Mucosa of rectum (tissue), 2 donors: ENCODE measurements at regions not wholly inside any gene's neighbourhood (a gene's known extent, or its start where the extent isn't known, plus 50 kb on each side); places are given as distances from the start of the nearest gene placed in this dataset.
"Not testable (repeated sequence)": the region's sequence is repeated elsewhere in the genome, so short reads cannot be mapped to it uniquely, and the experiment has no call there.

ENCODE experiments used
- H3K27ac ChIP-seq, 2 donors: one replicate each; pipeline ENCODE4 v1.7.0; 2013; ENCODE audit warnings: inconsistent platforms in 2 of 2, low read depth in 2 of 2, low read length in 2 of 2
- H3K27me3 ChIP-seq, 2 donors: one replicate each; pipeline ENCODE4 v1.7.0; 2013; ENCODE audit warnings: low read length in 2 of 2; ENCODE audit not compliant: control insufficient read depth in 2 of 2, insufficient read depth in 2 of 2
- H3K36me3 ChIP-seq, 2 donors: one replicate each; pipeline ENCODE4 v1.7.0; 2013; ENCODE audit warnings: low read length in 2 of 2; ENCODE audit not compliant: control insufficient read depth in 2 of 2, insufficient read depth in 2 of 2
- H3K4me1 ChIP-seq, 2 donors: one replicate each; pipeline ENCODE4 v1.7.0; 2013; ENCODE audit warnings: low read length in 2 of 2, mild to moderate bottlenecking in 1 of 2; ENCODE audit not compliant: control insufficient read depth in 2 of 2, insufficient read depth in 2 of 2
- H3K4me3 ChIP-seq, 2 donors: one replicate each; pipeline ENCODE4 v1.7.0; 2013; ENCODE audit warnings: low read length in 2 of 2
- H3K9ac ChIP-seq, 2 donors: one replicate each; pipeline ENCODE4 v1.7.0; 2013; ENCODE audit warnings: low read length in 2 of 2, low read depth in 1 of 2, mild to moderate bottlenecking in 1 of 2
- H3K9me3 ChIP-seq, 2 donors: one replicate each; pipeline ENCODE4 v1.7.0; 2013; ENCODE audit warnings: low read length in 2 of 2; ENCODE audit not compliant: control insufficient read depth in 2 of 2
- donor health status: healthy.
- donor health status: Normal muscosa, but diverticular disease.

- H3K4me3 ChIP-seq, result no peak overlapping the region
- H3K4me1 ChIP-seq, result peaks cover 9 to 11% of the 10 kb centered on the region in 2 donors
- H3K27ac ChIP-seq, result no peak overlapping the region
- H3K27me3 ChIP-seq, result no peaks in the 10 kb centered on the region
- no peak overlapping the region for H3K9ac ChIP-seq
- H3K36me3 ChIP-seq, result no peaks in the 10 kb centered on the region
- no peaks in the 10 kb centered on the region for H3K9me3 ChIP-seq
These were observed 76.5 kb downstream of the C9orf152 start for GRCh38 chr9:110131499-110131898.

GRCh38 chr9:110132531-110132930 is 75.4 kb downstream of the C9orf152 start:
- not testable (repeated sequence) for H3K27me3 ChIP-seq, H3K9me3 ChIP-seq, H3K9ac ChIP-seq, H3K4me3 ChIP-seq, H3K36me3 ChIP-seq, H3K27ac ChIP-seq
- peaks cover 2 to 10% of the 10 kb centered on the region in 2 donors for H3K4me1 ChIP-seq

- no peak overlapping the region for H3K27ac ChIP-seq
These were observed 74.9 kb downstream of the C9orf152 start for GRCh38 chr9:110133059-110133458.

GRCh38 chr9:110133608-110134210 is 74.2 kb downstream of the C9orf152 start:
- peaks cover 0 to 11% of the 10 kb centered on the region in 2 donors for H3K36me3 ChIP-seq
- H3K4me1 ChIP-seq, result peaks cover 2% of the 10 kb centered on the region in 2 donors
- no peak overlapping the region for H3K27ac ChIP-seq
- H3K4me3 ChIP-seq, result no peak overlapping the region
- H3K27me3 ChIP-seq, result no peaks in the 10 kb centered on the region
- H3K9ac ChIP-seq, result no peak overlapping the region
- no peaks in the 10 kb centered on the region for H3K9me3 ChIP-seq

More at GRCh38 chr9:110133059-110133458, 74.9 kb downstream of the C9orf152 start:
- Histone ChIP-seq H3K9ac (no peak overlapping the region), H3K4me3 (no peak overlapping the region), H3K9me3 (no peaks in the 10 kb centered on the region), H3K4me1 (peaks cover 2 to 9% of the 10 kb centered on the region in 2 donors), H3K27me3 (no peaks in the 10 kb centered on the region), H3K36me3 (peaks cover 0 to 11% of the 10 kb centered on the region in 2 donors)

- Histone ChIP-seq H3K4me1 (no peaks in the 10 kb centered on the region), H3K27ac (no peak overlapping the region), H3K36me3 (peaks cover 0 to 11% of the 10 kb centered on the region in 2 donors), H3K27me3 (no peaks in the 10 kb centered on the region), H3K9ac (no peak overlapping the region), H3K9me3 (no peaks in the 10 kb centered on the region), H3K4me3 (no peak overlapping the region)
These were observed 72.1 kb downstream of the C9orf152 start for GRCh38 chr9:110135846-110136245.

- Histone ChIP-seq H3K27ac (no peak overlapping the region), H3K4me3 (no peak overlapping the region), H3K4me1 (no peaks in the 10 kb centered on the region), H3K36me3 (peaks cover 0 to 11% of the 10 kb centered on the region in 2 donors), H3K27me3 (no peaks in the 10 kb centered on the region), H3K9ac (no peak overlapping the region), H3K9me3 (no peaks in the 10 kb centered on the region)
These were observed 71.2 kb downstream of the C9orf152 start for GRCh38 chr9:110136802-110137201.

- H3K27me3 ChIP-seq, result no peaks in the 10 kb centered on the region
- H3K27ac ChIP-seq, result no peak overlapping the region
- H3K4me3 ChIP-seq, result no peak overlapping the region
- H3K4me1 ChIP-seq, result peaks cover 0 to 10% of the 10 kb centered on the region in 2 donors
- H3K36me3 ChIP-seq, result peaks cover 0 to 11% of the 10 kb centered on the region in 2 donors
- no peak overlapping the region for H3K9ac ChIP-seq
- no peaks in the 10 kb centered on the region for H3K9me3 ChIP-seq
These were observed 67.7 kb downstream of the C9orf152 start for GRCh38 chr9:110140276-110140675.

GRCh38 chr9:110141227-110141793 is 66.6 kb downstream of the C9orf152 start:
- Histone ChIP-seq H3K4me3 (no peak overlapping the region), H3K9me3 (no peaks in the 10 kb centered on the region), H3K4me1 (peaks cover 0 to 10% of the 10 kb centered on the region in 2 donors), H3K36me3 (peaks cover 0 to 11% of the 10 kb centered on the region in 2 donors), H3K9ac (no peak overlapping the region), H3K27ac (no peak overlapping the region), H3K27me3 (no peaks in the 10 kb centered on the region)

- peak overlapping the region in 1 of 2 donors; percentile 40 for H3K27ac ChIP-seq
- no peak overlapping the region for H3K9ac ChIP-seq
- no peak overlapping the region for H3K4me3 ChIP-seq
- no peaks in the 10 kb centered on the region for H3K27me3 ChIP-seq
- no peaks in the 10 kb centered on the region for H3K9me3 ChIP-seq
- H3K4me1 ChIP-seq, result peaks cover 0 to 12% of the 10 kb centered on the region in 2 donors
- H3K36me3 ChIP-seq, result peaks cover 0 to 6% of the 10 kb centered on the region in 2 donors
These were observed 65.7 kb downstream of the C9orf152 start for GRCh38 chr9:110142253-110142652.

- no peak overlapping the region for H3K9ac ChIP-seq
- H3K9me3 ChIP-seq, result no peaks in the 10 kb centered on the region
- peaks cover 0 to 16% of the 10 kb centered on the region in 2 donors for H3K4me1 ChIP-seq
- peak overlapping the region in 1 of 2 donors; percentile 61 for H3K27ac ChIP-seq
- H3K4me3 ChIP-seq, result no peak overlapping the region
- H3K27me3 ChIP-seq, result no peaks in the 10 kb centered on the region
- no peaks in the 10 kb centered on the region for H3K36me3 ChIP-seq
These were observed 65.0 kb downstream of the C9orf152 start for GRCh38 chr9:110142868-110143481.
